Endodermal cell (in vitro differentiated cells): ENCODE measurements at regions not wholly inside any gene's neighbourhood (a gene's known extent, or its start where the extent isn't known, plus 50 kb on each side); places are given as distances from the start of the nearest gene placed in this dataset.

Source experiments
- DNase-seq: peaks from one replicate; pipeline ENCODE4 v3.0.0-alpha.2; 2017
- H3K27ac ChIP-seq: 2 replicates; pipeline ENCODE4 v1.5.1; 2013; ENCODE audit warnings: mild to moderate bottlenecking, low read depth, low read length, moderate library complexity
- H3K27me3 ChIP-seq: 2 replicates; pipeline ENCODE4 v1.6.1; 2013; ENCODE audit warnings: mild to moderate bottlenecking, low read length, moderate library complexity; ENCODE audit not compliant: insufficient read depth, control insufficient read depth, poor library complexity, severe bottlenecking
- H3K36me3 ChIP-seq: 2 replicates; pipeline ENCODE4 v1.7.0; 2013; ENCODE audit warnings: mild to moderate bottlenecking, low read length, moderate library complexity; ENCODE audit not compliant: control insufficient read depth, insufficient read depth
- H3K4me1 ChIP-seq: one replicate; pipeline ENCODE4 v1.7.0; 2013; ENCODE audit warnings: low read length; ENCODE audit not compliant: control insufficient read depth, insufficient read depth
- H3K4me3 ChIP-seq: 2 replicates; pipeline ENCODE4 v1.5.1; 2013; ENCODE audit warnings: mild to moderate bottlenecking, low read length, moderate library complexity
- H3K9ac ChIP-seq: 2 replicates; pipeline ENCODE4 v1.6.1; 2013; ENCODE audit warnings: mild to moderate bottlenecking, low read length, moderate library complexity; ENCODE audit not compliant: poor library complexity, severe bottlenecking; ENCODE audit errors: extremely low read depth
- H3K9me3 ChIP-seq: 2 replicates; pipeline ENCODE4 v1.6.1; 2013; ENCODE audit warnings: mild to moderate bottlenecking, low read length, moderate library complexity; ENCODE audit not compliant: control insufficient read depth
- H3K27ac Mint-ChIP-seq: 2 replicates; pipeline ENCODE4 v1.8.0; 2020; ENCODE audit warnings: mixed read lengths
- H3K27me3 Mint-ChIP-seq: 2 replicates; pipeline ENCODE4 v1.8.0; 2021; ENCODE audit warnings: mild to moderate bottlenecking, mixed read lengths; ENCODE audit not compliant: insufficient read depth
- H3K36me3 Mint-ChIP-seq: 2 replicates; pipeline ENCODE4 v1.8.0; 2020; ENCODE audit warnings: low read depth, mixed read lengths
- H3K4me1 Mint-ChIP-seq: 2 replicates; pipeline ENCODE4 v1.8.0; 2020; ENCODE audit warnings: mixed read lengths
- H3K4me3 Mint-ChIP-seq: 2 replicates; pipeline ENCODE4 v1.8.0; 2020; ENCODE audit warnings: mild to moderate bottlenecking, moderate library complexity, mixed read lengths
- H3K9me3 Mint-ChIP-seq: 2 replicates; pipeline ENCODE4 v1.8.0; 2020; ENCODE audit warnings: mild to moderate bottlenecking, mixed read lengths
- CTCF ChIP-seq: fragments of 200-600 bp; sonication (generic); conservative IDR thresholded peaks from 2 replicates; pipeline ENCODE4 v1.5.0; 2021; ENCODE audit warnings: antibody characterized with exemption, mild to moderate bottlenecking
- WGBS, 2 experiments: methylation state at CpG; one replicate each; pipeline versions ENCODE4 v1.1.5 to v1.1.7; 2013; ENCODE audit warnings: missing lambda C conversion rate in 2 of 2, mixed read lengths in 1 of 2; ENCODE audit not compliant: insufficient coverage in 1 of 2, insufficient read length in 1 of 2; 5-methylcytosine and 5-hydroxymethylcytosine counted together

- no peaks in the 10 kb centered on the region for H3K4me1 Mint-ChIP-seq
- H3K36me3 Mint-ChIP-seq = no peaks in the 10 kb centered on the region
- no peak for TF ChIP-seq CTCF
- Histone ChIP-seq H3K4me1 (no peaks in the 10 kb centered on the region), H3K4me3 (no peak overlapping the region), H3K9ac (no peak overlapping the region), H3K27me3 (no peaks in the 10 kb centered on the region), H3K27ac (no peak overlapping the region), H3K36me3 (no peaks in the 10 kb centered on the region), H3K9me3 (no peaks in the 10 kb centered on the region)
- peak; percentile 22 for DNase-seq
- H3K4me3 Mint-ChIP-seq = no peak overlapping the region
- no peak overlapping the region for H3K27ac Mint-ChIP-seq
- 92 to 100% methylated on average over 3 to 4 of the region's 4 CpGs for WGBS, 2 experiments
- no peaks in the 10 kb centered on the region for H3K9me3 Mint-ChIP-seq
- peaks cover 2% of the 10 kb centered on the region for H3K27me3 Mint-ChIP-seq
Measured at GRCh38 chr4:8699063-8699385, 106.5 kb downstream of the CPZ start.

- H3K9me3 ChIP-seq = no peaks in the 10 kb centered on the region
- H3K36me3 ChIP-seq = no peaks in the 10 kb centered on the region
- no peak overlapping the region for H3K4me3 Mint-ChIP-seq
- WGBS, 2 experiments = 93 to 100% methylated on average over 9 to 20 of the region's 20 CpGs
- DNase-seq = peak; percentile 26
- no peak overlapping the region for H3K4me3 ChIP-seq
- no peak overlapping the region for H3K27ac ChIP-seq
- H3K9ac ChIP-seq = no peak overlapping the region
- H3K27ac Mint-ChIP-seq = no peak overlapping the region
- no peaks in the 10 kb centered on the region for H3K4me1 Mint-ChIP-seq
- TF ChIP-seq CTCF = no peak
- no peaks in the 10 kb centered on the region for H3K4me1 ChIP-seq
- no peaks in the 10 kb centered on the region for H3K9me3 Mint-ChIP-seq
- peaks cover 7% of the 10 kb centered on the region for H3K27me3 Mint-ChIP-seq
- no peaks in the 10 kb centered on the region for H3K27me3 ChIP-seq
- H3K36me3 Mint-ChIP-seq = no peaks in the 10 kb centered on the region
Measured at GRCh38 chr4:8698341-8699062, 105.9 kb downstream of the CPZ start.

GRCh38 chr4:8697826-8698225 is 105.3 kb downstream of the CPZ start:
- Mint-ChIP-seq H3K4me1 (no peaks in the 10 kb centered on the region), H3K9me3 (no peaks in the 10 kb centered on the region), H3K36me3 (no peaks in the 10 kb centered on the region), H3K27me3 (peaks cover 7% of the 10 kb centered on the region), H3K4me3 (no peak overlapping the region), H3K27ac (no peak overlapping the region)
- DNase-seq = peak; percentile 17
- Histone ChIP-seq H3K27me3 (no peaks in the 10 kb centered on the region), H3K4me3 (no peak overlapping the region), H3K36me3 (no peaks in the 10 kb centered on the region), H3K9ac (no peak overlapping the region), H3K4me1 (no peaks in the 10 kb centered on the region), H3K27ac (no peak overlapping the region), H3K9me3 (no peaks in the 10 kb centered on the region)
- WGBS, 2 experiments = 87 to 94% methylated on average over 5 to 7 of the region's 7 CpGs
- no peak for TF ChIP-seq CTCF
